ENCODE measurements at regions not wholly inside any gene's neighbourhood (a gene's known extent, or its start where the extent isn't known, plus 50 kb on each side); places are given as distances from the start of the nearest gene placed in this dataset.

GRCh38 chr7:121634356-121634755 is 238.2 kb upstream of the FAM3C start:
- no peak for TF ChIP-seq CTCF (IDR thresholded peaks at IDR 0.05; ENCODE audit: control insufficient read depth, insufficient read depth, low read depth, low read length, missing control alignments)
- H3K4me3 ChIP-seq (ENCODE audit: control insufficient read depth, low read depth, low read length) = no peak overlapping the region
- no peak for DNase-seq (ENCODE audit: low read depth)

- TF ChIP-seq CTCF (IDR thresholded peaks at IDR 0.05; ENCODE audit: control insufficient read depth, insufficient read depth, low read depth, low read length, missing control alignments) = no peak
- no peak overlapping the region for H3K4me3 ChIP-seq (ENCODE audit: control insufficient read depth, low read depth, low read length)
- DNase-seq (ENCODE audit: low read depth) = no peak
These were observed 237.1 kb upstream of the FAM3C start for GRCh38 chr7:121633186-121633585.

GRCh38 chr7:121624958-121625357 is 228.8 kb upstream of the FAM3C start:
- H3K4me3 ChIP-seq (ENCODE audit: control insufficient read depth, low read depth, low read length) = no peak overlapping the region
- DNase-seq (ENCODE audit: low read depth) = no peak
- TF ChIP-seq CTCF (IDR thresholded peaks at IDR 0.05; ENCODE audit: control insufficient read depth, insufficient read depth, low read depth, low read length, missing control alignments) = no peak

- TF ChIP-seq CTCF (IDR thresholded peaks at IDR 0.05; ENCODE audit: control insufficient read depth, insufficient read depth, low read depth, low read length, missing control alignments) = no peak
- DNase-seq (ENCODE audit: low read depth) = no peak
- no peak overlapping the region for H3K4me3 ChIP-seq (ENCODE audit: control insufficient read depth, low read depth, low read length)
These were observed 227.2 kb upstream of the FAM3C start for GRCh38 chr7:121623130-121623872.

- TF ChIP-seq CTCF (IDR thresholded peaks at IDR 0.05; ENCODE audit: control insufficient read depth, insufficient read depth, low read depth, low read length, missing control alignments) = no peak
- no peak overlapping the region for H3K4me3 ChIP-seq (ENCODE audit: control insufficient read depth, low read depth, low read length)
- no peak for DNase-seq (ENCODE audit: low read depth)
These were observed 225.8 kb upstream of the FAM3C start for GRCh38 chr7:121621937-121622336.

GRCh38 chr7:121620953-121621606 is 225.0 kb upstream of the FAM3C start:
- no peak overlapping the region for H3K4me3 ChIP-seq (ENCODE audit: control insufficient read depth, low read depth, low read length)
- no peak for DNase-seq (ENCODE audit: low read depth)
- no peak for TF ChIP-seq CTCF (IDR thresholded peaks at IDR 0.05; ENCODE audit: control insufficient read depth, insufficient read depth, low read depth, low read length, missing control alignments)

Data from AG09309 (cell line).